H9 (cell line): ENCODE measurements at regions not wholly inside any gene's neighbourhood (a gene's known extent, or its start where the extent isn't known, plus 50 kb on each side); places are given as distances from the start of the nearest gene placed in this dataset.

Experiments used
- DNase-seq: peaks from one replicate; pipeline ENCODE4 v3.0.0-alpha.2; 2017
- H2AFZ ChIP-seq: one replicate; pipeline ENCODE4 v1.6.1; 2013; ENCODE audit warnings: mild to moderate bottlenecking, low read length, control low read depth, moderate library complexity
- H2AK5ac ChIP-seq: 2 replicates; pipeline ENCODE4 v1.6.1; 2013; ENCODE audit warnings: low read length, control low read depth, mixed read lengths; ENCODE audit not compliant: insufficient read length
- H2BK120ac ChIP-seq: one replicate; pipeline ENCODE4 v1.6.1; 2013; ENCODE audit warnings: low read depth, mild to moderate bottlenecking, low read length, control low read depth, inconsistent platforms; ENCODE audit not compliant: poor library complexity, severe bottlenecking
- H2BK12ac ChIP-seq: 2 replicates; pipeline ENCODE4 v1.6.1; 2013; ENCODE audit warnings: low read length, control low read depth, mixed read lengths, low read depth; ENCODE audit not compliant: insufficient read length
- H2BK15ac ChIP-seq: 2 replicates; pipeline ENCODE4 v1.6.1; 2013; ENCODE audit warnings: low read depth, low read length, control low read depth
- H2BK20ac ChIP-seq: one replicate; pipeline ENCODE4 v1.6.1; 2013; ENCODE audit warnings: low read depth, mild to moderate bottlenecking, low read length, control low read depth, inconsistent platforms; ENCODE audit not compliant: poor library complexity, severe bottlenecking
- H2BK5ac ChIP-seq: 2 replicates; pipeline ENCODE4 v1.6.1; 2013; ENCODE audit warnings: low read length, control low read depth, mixed read lengths; ENCODE audit not compliant: insufficient read length
- H3K14ac ChIP-seq: 2 replicates; pipeline ENCODE4 v1.6.1; 2013; ENCODE audit warnings: low read length, control low read depth; ENCODE audit not compliant: insufficient read depth
- H3K18ac ChIP-seq: 2 replicates; pipeline ENCODE4 v1.6.1; 2013; ENCODE audit warnings: low read depth, mild to moderate bottlenecking, mixed read lengths, low read length, control low read depth; ENCODE audit not compliant: insufficient read length
- H3K23ac ChIP-seq: 2 replicates; pipeline ENCODE4 v1.6.1; 2013; ENCODE audit warnings: low read length, control low read depth, mixed read lengths, low read depth; ENCODE audit not compliant: insufficient read length
- H3K23me2 ChIP-seq: 2 replicates; pipeline ENCODE4 v1.6.1; 2013; ENCODE audit warnings: low read depth, mild to moderate bottlenecking, mixed read lengths, low read length, control low read depth; ENCODE audit not compliant: insufficient read length, poor library complexity, severe bottlenecking
- H3K27ac ChIP-seq: 2 replicates; pipeline ENCODE4 v1.5.1; 2013; ENCODE audit warnings: low read length, control low read depth, mixed read lengths, low read depth; ENCODE audit not compliant: insufficient read length
- H3K27me3 ChIP-seq: 2 replicates; pipeline ENCODE4 v1.6.1; 2013; ENCODE audit warnings: low read length, control low read depth, inconsistent platforms; ENCODE audit not compliant: insufficient read depth
- H3K4ac ChIP-seq: 2 replicates; pipeline ENCODE4 v1.6.1; 2013; ENCODE audit warnings: low read depth, mild to moderate bottlenecking, control low read depth, inconsistent platforms, low read length, moderate library complexity
- H3K4me1 ChIP-seq: 2 replicates; pipeline ENCODE4 v1.6.1; 2013; ENCODE audit warnings: low read length, control low read depth, inconsistent platforms; ENCODE audit not compliant: insufficient read depth
- H3K4me2 ChIP-seq: 2 replicates; pipeline ENCODE4 v1.6.1; 2013; ENCODE audit warnings: low read length, control low read depth, mixed read lengths; ENCODE audit not compliant: insufficient read length, insufficient read depth
- H3K56ac ChIP-seq: 2 replicates; pipeline ENCODE4 v1.6.1; 2013; ENCODE audit warnings: low read depth, mild to moderate bottlenecking, mixed read lengths, low read length, control low read depth; ENCODE audit not compliant: insufficient read length
- H3K79me1 ChIP-seq: 2 replicates; pipeline ENCODE4 v1.6.1; 2013; ENCODE audit warnings: low read depth, mild to moderate bottlenecking, moderate library complexity, low read length, control low read depth, inconsistent platforms; ENCODE audit not compliant: insufficient read depth, poor library complexity, severe bottlenecking
- H3K79me2 ChIP-seq: 2 replicates; pipeline ENCODE4 v1.6.1; 2013; ENCODE audit warnings: low read length, control low read depth, inconsistent platforms; ENCODE audit not compliant: insufficient read depth
- H3K9ac ChIP-seq: 2 replicates; pipeline ENCODE4 v1.6.1; 2013; ENCODE audit warnings: low read length, control low read depth, mixed read lengths; ENCODE audit not compliant: insufficient read length; ENCODE audit errors: extremely low read depth
- H3K9me3 ChIP-seq: one replicate; pipeline ENCODE4 v1.6.1; 2013; ENCODE audit warnings: low read depth, low read length, inconsistent platforms; ENCODE audit not compliant: control insufficient read depth
- H3T11ph ChIP-seq: one replicate; pipeline ENCODE4 v1.6.1; 2013; ENCODE audit warnings: mild to moderate bottlenecking, low read length, control low read depth, inconsistent platforms
- H4K20me1 ChIP-seq: one replicate; pipeline ENCODE4 v1.6.1; 2013; ENCODE audit not compliant: control insufficient read depth, insufficient read length, insufficient read depth
- H4K5ac ChIP-seq: 2 replicates; pipeline ENCODE4 v1.6.1; 2013; ENCODE audit warnings: low read depth, mild to moderate bottlenecking, mixed read lengths, low read length, control low read depth; ENCODE audit not compliant: insufficient read length
- H4K8ac ChIP-seq: replicated peaks from 2 replicates; pipeline ENCODE4 v1.6.1; 2013; ENCODE audit warnings: low read length, control low read depth, mixed read lengths, low read depth; ENCODE audit not compliant: insufficient read length
- H4K91ac ChIP-seq: 2 replicates; pipeline ENCODE4 v1.6.1; 2013; ENCODE audit warnings: low read depth, mild to moderate bottlenecking, moderate library complexity, mixed read lengths, low read length, control low read depth; ENCODE audit not compliant: insufficient read length
- H3K27ac Mint-ChIP-seq, 3 experiments: 2 replicates in 2 of 3; 3 replicates in 1 of 3; pipeline ENCODE4 v1.8.0; 2020 to 2021; ENCODE audit warnings: mixed read lengths in 3 of 3, mild to moderate bottlenecking in 1 of 3, moderate library complexity in 1 of 3
- H3K27me3 Mint-ChIP-seq: 2 replicates; pipeline ENCODE4 v1.8.0; 2021; ENCODE audit warnings: low read depth, mild to moderate bottlenecking, moderate library complexity, mixed read lengths
- H3K36me3 Mint-ChIP-seq, 3 experiments: 2 replicates in 2 of 3; 3 replicates in 1 of 3; pipeline ENCODE4 v1.8.0; 2020 to 2021; ENCODE audit warnings: low read depth in 3 of 3, mixed read lengths in 3 of 3; ENCODE audit not compliant: insufficient read depth in 1 of 3
- H3K4me1 Mint-ChIP-seq, 2 experiments: 2 replicates each; pipeline ENCODE4 v1.8.0; 2020; ENCODE audit warnings: mixed read lengths in 2 of 2
- H3K4me3 Mint-ChIP-seq, 2 experiments: 2 replicates in 1 of 2; 3 replicates in 1 of 2; pipeline ENCODE4 v1.8.0; 2020 to 2021; ENCODE audit warnings: mild to moderate bottlenecking in 2 of 2, mixed read lengths in 2 of 2, moderate library complexity in 1 of 2
- H3K9me3 Mint-ChIP-seq, 2 experiments: 2 replicates in 1 of 2; 3 replicates in 1 of 2; pipeline ENCODE4 v1.8.0; 2020; ENCODE audit warnings: mild to moderate bottlenecking in 2 of 2, mixed read lengths in 2 of 2, moderate library complexity in 1 of 2
- CTCF ChIP-seq: fragments of 200-600 bp; sonication (generic); conservative IDR thresholded peaks from 3 replicates; pipeline ENCODE4 v1.8.0; 2021; ENCODE audit warnings: antibody characterized with exemption, mild to moderate bottlenecking
- WGBS: extraction: QIAGEN DNeasy Blood & Tissue Kit; methylation state at CpG from one replicate; pipeline ENCODE4 v1.1.7; 2013; ENCODE audit warnings: missing lambda C conversion rate, low lambda C conversion rate, mixed read lengths; ENCODE audit not compliant: insufficient read length; ENCODE audit errors: extremely low coverage; 5-methylcytosine and 5-hydroxymethylcytosine counted together

DNA sequence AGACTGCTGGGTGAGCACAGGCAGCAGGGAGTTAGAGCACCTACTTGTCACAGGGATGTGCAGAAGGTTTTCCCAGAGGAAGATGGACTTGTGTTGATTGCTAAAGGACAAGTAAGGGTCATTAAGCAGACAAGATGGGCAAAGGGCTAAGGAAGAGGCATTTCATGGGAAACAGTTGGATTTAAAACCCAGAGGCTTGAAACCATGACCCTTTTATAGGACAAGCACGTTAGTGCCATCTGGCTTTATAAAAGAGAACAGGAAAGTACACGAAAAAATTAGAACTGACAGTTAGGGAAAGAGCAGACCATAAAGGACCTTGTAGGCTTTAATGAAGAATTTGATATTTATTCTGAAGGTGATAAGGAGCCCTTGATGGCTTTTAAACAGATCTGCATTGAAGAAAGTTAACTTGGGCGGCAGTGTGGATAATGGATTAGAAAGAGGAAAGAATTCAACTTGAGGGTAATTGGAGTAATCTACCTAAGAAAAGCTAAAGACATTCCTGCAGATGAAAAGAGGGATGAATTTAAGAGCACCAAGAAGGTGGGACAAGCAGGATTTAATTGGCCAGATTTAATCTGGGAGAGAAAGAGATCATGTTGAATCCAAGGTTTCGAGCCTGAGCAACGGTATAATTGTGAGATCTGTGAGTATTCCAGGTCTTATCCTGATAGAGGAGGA, 68.6 kb downstream of the ZC3H11B start:
- Mint-ChIP-seq H3K36me3 (peaks cover 3 to 12% (median 5%) of the 10 kb centered on the region in 3 experiments), H3K4me3 (no peak overlapping the region), H3K27ac (peak overlapping the region in 2 of 3 experiments; percentile 13 to 52; a peak in 3 of 7 replicates), H3K4me1 (peaks cover 9 to 24% of the 10 kb centered on the region in 2 experiments), H3K27me3 (no peaks in the 10 kb centered on the region), H3K9me3 (peaks cover 4 to 6% of the 10 kb centered on the region in 2 experiments)
- H3K4ac ChIP-seq: no peak overlapping the region
- H2BK5ac ChIP-seq: no peak overlapping the region
- no peak overlapping the region for H3K23ac ChIP-seq
- no peak overlapping the region for H3T11ph ChIP-seq
- 0 out of 3 replicates have a peak, but pooled peaks have one; percentile 13 for TF ChIP-seq CTCF
- no peaks in the 10 kb centered on the region for H3K79me2 ChIP-seq
- no peak overlapping the region for H4K5ac ChIP-seq
- no peak for DNase-seq
- peaks cover 2% of the 10 kb centered on the region; the same call in 1 of the 2 replicates for H3K4me1 ChIP-seq
- no peak overlapping the region for H2AK5ac ChIP-seq
- no peak overlapping the region for H4K8ac ChIP-seq
- H2BK20ac ChIP-seq: no peak overlapping the region
- no peak overlapping the region for H4K91ac ChIP-seq
- no peak overlapping the region for H3K56ac ChIP-seq
- no peak overlapping the region for H2BK12ac ChIP-seq
- no peaks in the 10 kb centered on the region for H4K20me1 ChIP-seq
- no peaks in the 10 kb centered on the region for H3K9me3 ChIP-seq
- no peak overlapping the region for H3K14ac ChIP-seq
- H3K23me2 ChIP-seq: no peaks in the 10 kb centered on the region
- H3K27ac ChIP-seq: no peak overlapping the region
- H2BK15ac ChIP-seq: no peak overlapping the region
- H3K9ac ChIP-seq: no peak overlapping the region
- H3K79me1 ChIP-seq: no peaks in the 10 kb centered on the region
- H2BK120ac ChIP-seq: no peak overlapping the region
- H3K4me2 ChIP-seq: no peak overlapping the region
- H2AFZ ChIP-seq: no peak overlapping the region
- no peaks in the 10 kb centered on the region for H3K27me3 ChIP-seq
- no peak overlapping the region for H3K18ac ChIP-seq
- no CpG with 5 or more reads among the region's 5 CpGs for WGBS
